ENCODE measurements at regions not wholly inside any gene's neighbourhood (a gene's known extent, or its start where the extent isn't known, plus 50 kb on each side); places are given as distances from the start of the nearest gene placed in this dataset.

GRCh38 chr2:8298783-8299182 is 383.1 kb upstream of the ID2 start:
- no peaks in the 10 kb centered on the region for H3K9me3 ChIP-seq
- DNase-seq (ENCODE audit: low read depth in 1 of 2, low spot score in 1 of 2) (no peak), ATAC-seq (no peak), FAIRE-seq (no peak)
- TF ChIP-seq SMC3 (IDR thresholded peaks at IDR 0.05) (no peak), POLR2AphosphoS2 (conservative IDR thresholded peaks at IDR 0.05; ENCODE audit: low read length) (no peak)
- ChIA-PET POLR2A (no interaction called here), CTCF (interaction anchor here (1.3 kb wide), 1 partner anchor 15 kb away, joined by 3 read pairs; no protein-coding TSS in a partner anchor)
- H3K4me2 ChIP-seq = no peak overlapping the region
- 97% methylated on average over 3 of the region's 3 CpGs for WGBS (ENCODE audit: missing lambda C conversion rate)
- H3K4me1 ChIP-seq = peaks cover 11% of the 10 kb centered on the region
- H3K27ac ChIP-seq = no peak overlapping the region
- H3K4me3 ChIP-seq = no peak overlapping the region

- no peak overlapping the region for H3K4me3 ChIP-seq
- FAIRE-seq (no peak), DNase-seq (ENCODE audit: low read depth in 1 of 2, low spot score in 1 of 2) (no peak), ATAC-seq (no peak)
- no peak overlapping the region for H3K4me2 ChIP-seq
- POLR2A ChIA-PET = no interaction called here
- H3K4me1 ChIP-seq = peaks cover 17% of the 10 kb centered on the region
- no peak overlapping the region for H3K27ac ChIP-seq
- CTCF ChIA-PET = interaction anchor here (1.1 to 1.2 kb wide), 2 partner anchors 79 to 317 kb away, joined by 3 read pairs; no protein-coding TSS in a partner anchor
- 66% methylated on average over 5 of the region's 5 CpGs for WGBS (ENCODE audit: missing lambda C conversion rate)
- no peaks in the 10 kb centered on the region for H3K9me3 ChIP-seq
- TF ChIP-seq CBX2 (IDR thresholded peaks at IDR 0.05; ENCODE audit: borderline replicate concordance, low read depth) (no peak), REST (IDR thresholded peaks at IDR 0.05) (no peak), MAX (IDR thresholded peaks at IDR 0.05) (no peak), RAD21 (conservative IDR thresholded peaks at IDR 0.05 in 1 of 2, IDR thresholded peaks at IDR 0.05 in 1 of 2) (no peak), EHF (CRISPR knock-in tag; IDR thresholded peaks at IDR 0.05) (no peak), MYC (IDR thresholded peaks at IDR 0.05; ENCODE audit: borderline replicate concordance, low read length) (no peak), CEBPB (IDR thresholded peaks at IDR 0.05) (no peak), EP300 (IDR thresholded peaks at IDR 0.05) (no peak), JUNB (IDR thresholded peaks at IDR 0.05) (no peak), MAFK (IDR thresholded peaks at IDR 0.05; ENCODE audit: partially characterized antibody) (no peak), FOSL2 (IDR thresholded peaks at IDR 0.05) (no peak), FOSL2 (CRISPR knock-in tag; IDR thresholded peaks at IDR 0.05) (no peak), RFX5 (IDR thresholded peaks at IDR 0.05) (no peak)
Observed at GRCh38 chr2:8300216-8300615, 381.6 kb upstream of the ID2 start.

GRCh38 chr2:8300905-8301304 is 381.0 kb upstream of the ID2 start:
- Histone ChIP-seq H3K27ac (no peak overlapping the region), H3K9me3 (no peaks in the 10 kb centered on the region), H3K4me1 (peaks cover 24% of the 10 kb centered on the region), H3K4me2 (no peak overlapping the region), H3K4me3 (no peak overlapping the region)
- 56% methylated on average over 3 of the region's 3 CpGs for WGBS (ENCODE audit: missing lambda C conversion rate)
- CTCF ChIA-PET = interaction anchor here (0.5 to 1.2 kb wide), 3 partner anchors 78 to 1086 kb away, joined by 3 read pairs; no protein-coding TSS in a partner anchor
- POLR2A ChIA-PET = no interaction called here
- TF ChIP-seq RCOR1 (IDR thresholded peaks at IDR 0.05; ENCODE audit: low read depth, low read length) (no peak), ELK1 (IDR thresholded peaks at IDR 0.05; ENCODE audit: low read depth, low read length) (no peak), EP300 (IDR thresholded peaks at IDR 0.05) (no peak)
- DNase-seq (ENCODE audit: low read depth in 1 of 2, low spot score in 1 of 2) = no peak
- no peak for ATAC-seq
- no peak for FAIRE-seq
